ENCODE measurements at regions not wholly inside any gene's neighbourhood (a gene's known extent, or its start where the extent isn't known, plus 50 kb on each side); places are given as distances from the start of the nearest gene placed in this dataset.

GRCh38 chr12:68387338-68387737 is 55.2 kb upstream of the MDM1 start:
- no peaks in the 10 kb centered on the region for H3K27me3 ChIP-seq (replicated peaks; ENCODE audit: insufficient read depth, low read length)
- TF ChIP-seq EZH2phosphoT487 (IDR thresholded peaks at IDR 0.05; ENCODE audit: low read length) (no peak), EZH2 (optimal IDR thresholded peaks at IDR 0.05; ENCODE audit: low read depth, low read length) (no peak), CTCF (IDR thresholded peaks at IDR 0.05; ENCODE audit: low read length) (no peak)
- no peaks in the 10 kb centered on the region for H3K36me3 ChIP-seq (replicated peaks; ENCODE audit: insufficient read depth, low read length)
- no peak for DNase-seq
- H3K4me3 ChIP-seq (ENCODE audit: low read length), result no peak overlapping the region
- no peaks in the 10 kb centered on the region for H3K4me1 ChIP-seq (ENCODE audit: low read length)
- no peaks in the 10 kb centered on the region for H3K9me2 ChIP-seq (replicated peaks; ENCODE audit: insufficient read depth, low read length)
- no peaks in the 10 kb centered on the region for H3K79me2 ChIP-seq (ENCODE audit: low read length)
- H3F3A ChIP-seq (ENCODE audit: insufficient read depth, low read length), result no peaks in the 10 kb centered on the region
- H2AFZ ChIP-seq (ENCODE audit: low read length), result no peak overlapping the region
- H3K9me3 ChIP-seq (replicated peaks; ENCODE audit: insufficient read depth, low read length), result no peaks in the 10 kb centered on the region
- H3K27ac ChIP-seq (ENCODE audit: low read length), result no peak overlapping the region
- H3K4me2 ChIP-seq (ENCODE audit: low read depth, low read length), result no peak overlapping the region
- H3K9ac ChIP-seq (ENCODE audit: low read length), result no peak overlapping the region
- H4K20me1 ChIP-seq (ENCODE audit: insufficient read depth, low read length), result no peaks in the 10 kb centered on the region

GRCh38 chr12:68389305-68389704 is 57.1 kb upstream of the MDM1 start:
- no peak for TF ChIP-seq CTCF (IDR thresholded peaks at IDR 0.05; ENCODE audit: low read length)
- Histone ChIP-seq H3K9ac (ENCODE audit: low read length) (no peak overlapping the region), H3K79me2 (ENCODE audit: low read length) (no peaks in the 10 kb centered on the region), H3K9me2 (replicated peaks; ENCODE audit: insufficient read depth, low read length) (no peaks in the 10 kb centered on the region), H2AFZ (ENCODE audit: low read length) (no peak overlapping the region), H3K4me1 (ENCODE audit: low read length) (no peaks in the 10 kb centered on the region), H3K4me2 (ENCODE audit: low read depth, low read length) (no peak overlapping the region), H3K27me3 (replicated peaks; ENCODE audit: insufficient read depth, low read length) (no peaks in the 10 kb centered on the region), H3K36me3 (replicated peaks; ENCODE audit: insufficient read depth, low read length) (no peaks in the 10 kb centered on the region), H4K20me1 (ENCODE audit: insufficient read depth, low read length) (no peaks in the 10 kb centered on the region), H3F3A (ENCODE audit: insufficient read depth, low read length) (no peaks in the 10 kb centered on the region), H3K9me3 (replicated peaks; ENCODE audit: insufficient read depth, low read length) (no peaks in the 10 kb centered on the region), H3K27ac (ENCODE audit: low read length) (no peak overlapping the region), H3K4me3 (ENCODE audit: low read length) (no peak overlapping the region)
- no peak for DNase-seq

- H3K9me3 ChIP-seq (replicated peaks; ENCODE audit: insufficient read depth, low read length), result no peaks in the 10 kb centered on the region
- H3K27me3 ChIP-seq (replicated peaks; ENCODE audit: insufficient read depth, low read length), result no peaks in the 10 kb centered on the region
- no peaks in the 10 kb centered on the region for H3F3A ChIP-seq (ENCODE audit: insufficient read depth, low read length)
- no peaks in the 10 kb centered on the region for H3K4me1 ChIP-seq (ENCODE audit: low read length)
- no peak overlapping the region for H3K9ac ChIP-seq (ENCODE audit: low read length)
- no peaks in the 10 kb centered on the region for H4K20me1 ChIP-seq (ENCODE audit: insufficient read depth, low read length)
- no peak overlapping the region for H2AFZ ChIP-seq (ENCODE audit: low read length)
- H3K27ac ChIP-seq (ENCODE audit: low read length), result no peak overlapping the region
- no peak overlapping the region for H3K4me3 ChIP-seq (ENCODE audit: low read length)
- H3K9me2 ChIP-seq (replicated peaks; ENCODE audit: insufficient read depth, low read length), result no peaks in the 10 kb centered on the region
- no peak for DNase-seq
- H3K79me2 ChIP-seq (ENCODE audit: low read length), result no peaks in the 10 kb centered on the region
- TF ChIP-seq EZH2phosphoT487 (IDR thresholded peaks at IDR 0.05; ENCODE audit: low read length) (no peak), CTCF (IDR thresholded peaks at IDR 0.05; ENCODE audit: low read length) (no peak), EZH2 (optimal IDR thresholded peaks at IDR 0.05; ENCODE audit: low read depth, low read length) (no peak)
- H3K36me3 ChIP-seq (replicated peaks; ENCODE audit: insufficient read depth, low read length), result no peaks in the 10 kb centered on the region
- H3K4me2 ChIP-seq (ENCODE audit: low read depth, low read length), result no peak overlapping the region
Observed at GRCh38 chr12:68391937-68392336, 59.8 kb upstream of the MDM1 start.

- no peak overlapping the region for H3K27ac ChIP-seq (ENCODE audit: low read length)
- no peak overlapping the region for H3K4me2 ChIP-seq (ENCODE audit: low read depth, low read length)
- H3K79me2 ChIP-seq (ENCODE audit: low read length), result no peaks in the 10 kb centered on the region
- no peak overlapping the region for H3K9ac ChIP-seq (ENCODE audit: low read length)
- DNase-seq, result no peak
- H2AFZ ChIP-seq (ENCODE audit: low read length), result no peak overlapping the region
- H3K36me3 ChIP-seq (replicated peaks; ENCODE audit: insufficient read depth, low read length), result no peaks in the 10 kb centered on the region
- no peaks in the 10 kb centered on the region for H4K20me1 ChIP-seq (ENCODE audit: insufficient read depth, low read length)
- H3K27me3 ChIP-seq (replicated peaks; ENCODE audit: insufficient read depth, low read length), result no peaks in the 10 kb centered on the region
- H3K4me1 ChIP-seq (ENCODE audit: low read length), result no peaks in the 10 kb centered on the region
- H3K9me3 ChIP-seq (replicated peaks; ENCODE audit: insufficient read depth, low read length), result no peaks in the 10 kb centered on the region
- H3F3A ChIP-seq (ENCODE audit: insufficient read depth, low read length), result no peaks in the 10 kb centered on the region
- TF ChIP-seq EZH2phosphoT487 (IDR thresholded peaks at IDR 0.05; ENCODE audit: low read length) (no peak), EZH2 (optimal IDR thresholded peaks at IDR 0.05; ENCODE audit: low read depth, low read length) (no peak), CTCF (IDR thresholded peaks at IDR 0.05; ENCODE audit: low read length) (no peak)
- no peaks in the 10 kb centered on the region for H3K9me2 ChIP-seq (replicated peaks; ENCODE audit: insufficient read depth, low read length)
- no peak overlapping the region for H3K4me3 ChIP-seq (ENCODE audit: low read length)
Observed at GRCh38 chr12:68392376-68392775, 60.2 kb upstream of the MDM1 start.

Measured in MM.1S (cell line).